ENCODE measurements at regions not wholly inside any gene's neighbourhood (a gene's known extent, or its start where the extent isn't known, plus 50 kb on each side); places are given as distances from the start of the nearest gene placed in this dataset.

- no peak for TF ChIP-seq POLR2A (IDR thresholded peaks at IDR 0.05)
- TF ChIP-seq CTCF (IDR thresholded peaks at IDR 0.05), result no peak
Observed at GRCh38 chr22:22812031-22812905, 75.3 kb upstream of the IGLL5 start.

Measured in adrenal gland (tissue), 5 donors.